ENCODE measurements at regions not wholly inside any gene's neighbourhood (a gene's known extent, or its start where the extent isn't known, plus 50 kb on each side); places are given as distances from the start of the nearest gene placed in this dataset.
"Not testable (repeated sequence)": the region's sequence is repeated elsewhere in the genome, so short reads cannot be mapped to it uniquely, and the experiment has no call there.

DNA sequence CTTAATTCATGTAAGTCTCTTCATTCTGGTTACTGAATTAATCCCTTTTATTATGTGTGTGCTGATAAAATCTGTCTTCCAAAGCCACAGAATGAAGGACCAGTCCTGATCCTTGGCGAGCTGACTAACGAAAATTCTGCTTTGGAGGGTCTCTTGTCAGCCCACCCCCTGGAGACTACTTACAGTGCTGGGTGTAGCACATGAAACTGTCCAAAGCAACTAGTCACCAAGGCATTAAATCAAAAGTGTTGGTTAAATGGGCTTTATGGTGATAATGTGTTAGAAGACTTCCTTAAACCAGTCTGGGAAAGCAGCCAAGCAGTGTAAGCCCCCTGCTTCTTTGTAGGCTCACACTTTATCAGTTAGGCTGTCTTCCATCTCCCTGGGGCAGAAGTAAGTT is 420.2 kb downstream of the SUCLG1 start:
- DNase-seq: no peak

DNA sequence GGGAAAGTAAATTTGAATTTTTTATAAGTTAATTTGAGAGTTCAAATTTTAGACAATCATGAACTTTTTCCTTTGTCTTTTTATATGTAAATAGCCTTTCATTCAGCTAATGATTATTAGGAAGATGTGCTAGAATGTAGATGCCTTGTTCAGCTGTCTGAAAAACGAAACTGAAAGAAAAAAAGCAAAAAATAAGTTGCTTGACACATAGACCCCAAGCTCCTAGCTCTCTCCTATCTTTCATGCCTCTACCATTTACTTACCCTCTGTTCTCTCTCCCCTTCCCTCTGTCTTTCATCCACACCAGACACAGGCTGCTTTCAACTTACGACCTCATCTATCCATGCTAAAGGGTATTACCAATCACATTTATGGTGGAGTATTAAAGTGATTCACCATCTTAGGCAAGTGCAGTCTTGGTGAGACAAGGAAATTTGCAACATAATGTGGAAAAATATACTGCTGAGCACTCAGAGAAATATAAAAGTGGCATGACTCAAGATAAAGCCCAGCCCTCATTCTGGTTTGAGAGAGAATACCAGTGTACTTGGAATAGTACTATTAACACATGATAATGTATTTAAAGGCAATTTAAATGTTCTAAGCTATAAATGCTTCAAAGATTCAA is 425.6 kb downstream of the SUCLG1 start:
- no peak for DNase-seq

DNA sequence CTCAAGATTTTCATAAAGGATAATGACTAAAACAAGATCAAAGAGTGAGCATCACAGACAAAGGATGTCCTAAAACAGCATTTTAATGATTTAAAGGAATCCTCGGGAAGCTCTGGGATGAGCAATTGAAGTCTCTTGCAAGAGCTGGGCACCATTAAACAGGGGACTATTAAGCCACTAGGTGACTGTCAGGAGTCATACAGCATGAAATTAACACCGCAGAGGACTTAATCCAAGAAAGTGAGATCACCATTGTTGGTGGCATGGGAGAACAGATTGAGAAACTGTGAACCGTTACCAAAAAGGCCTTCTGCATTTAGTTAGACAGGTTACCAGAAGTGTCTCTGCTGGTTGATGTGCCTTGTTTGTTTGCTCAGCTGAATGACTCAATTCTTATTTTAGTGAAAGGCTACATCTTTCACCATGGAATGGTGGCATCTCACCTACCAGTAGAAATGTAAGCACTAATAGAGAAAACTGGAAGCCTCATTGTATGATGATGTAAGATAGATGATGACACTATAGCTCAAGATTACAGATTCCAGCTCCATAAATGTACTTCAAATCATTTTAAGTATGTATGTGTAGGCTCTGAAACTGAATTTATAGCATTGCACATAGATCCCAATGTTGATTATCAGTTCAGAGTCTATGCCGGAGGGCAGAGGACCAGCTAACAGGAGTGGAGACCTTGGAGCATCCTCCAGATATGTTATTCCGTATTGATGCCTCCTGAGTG is 427.6 kb downstream of the SUCLG1 start:
- no peak for DNase-seq

DNA sequence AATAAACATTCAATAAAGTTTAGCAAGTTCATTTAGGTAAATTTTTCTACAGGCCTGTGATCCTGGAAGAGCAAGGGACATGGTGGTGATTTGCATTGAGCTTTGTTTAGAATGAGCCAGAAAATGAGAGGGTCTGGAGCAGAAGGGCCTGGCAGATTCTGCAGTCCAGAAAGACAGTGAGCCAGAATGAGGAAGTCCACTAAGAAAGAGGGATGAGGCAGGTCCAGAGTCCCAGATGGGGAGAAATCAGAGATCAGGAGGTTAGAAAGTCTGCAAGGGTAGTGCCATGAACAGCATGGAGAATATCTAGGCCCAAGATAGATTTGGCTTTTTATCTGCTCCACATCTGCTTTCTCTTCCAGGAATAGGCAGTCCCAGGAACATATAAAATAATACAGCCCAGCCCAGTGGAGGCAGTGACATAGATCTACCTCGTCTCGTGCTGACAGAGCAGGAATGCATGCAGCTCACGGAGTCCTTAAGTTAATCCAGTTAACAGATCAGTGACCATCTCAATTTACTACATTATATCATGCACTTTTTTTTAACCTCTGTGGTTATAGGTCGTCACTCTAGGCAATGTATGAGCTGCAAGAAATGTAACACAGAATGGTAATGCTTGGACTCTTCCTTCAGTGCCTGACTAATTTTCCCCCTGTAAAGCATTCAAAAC is 429.0 kb downstream of the SUCLG1 start:
- DNase-seq: no peak

DNA sequence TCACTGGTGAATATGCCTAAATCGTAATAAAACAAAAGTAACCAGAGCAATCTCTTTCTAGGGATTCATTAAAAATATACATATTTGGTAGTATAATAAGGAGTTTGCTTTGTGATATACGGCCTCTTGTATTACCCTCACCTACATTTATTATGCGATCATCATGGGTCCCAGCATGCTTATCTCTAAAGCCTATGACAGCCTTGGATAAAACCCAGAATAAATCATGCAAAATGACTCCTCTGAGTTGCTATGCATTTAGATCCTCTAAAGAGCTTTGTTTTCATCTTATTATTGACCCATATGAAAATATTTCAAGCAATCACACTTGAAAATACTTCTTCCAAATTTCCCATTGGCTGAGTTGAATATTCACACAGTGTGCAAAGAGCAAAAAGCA is 432.3 kb downstream of the SUCLG1 start:
- DNase-seq: no peak

DNA sequence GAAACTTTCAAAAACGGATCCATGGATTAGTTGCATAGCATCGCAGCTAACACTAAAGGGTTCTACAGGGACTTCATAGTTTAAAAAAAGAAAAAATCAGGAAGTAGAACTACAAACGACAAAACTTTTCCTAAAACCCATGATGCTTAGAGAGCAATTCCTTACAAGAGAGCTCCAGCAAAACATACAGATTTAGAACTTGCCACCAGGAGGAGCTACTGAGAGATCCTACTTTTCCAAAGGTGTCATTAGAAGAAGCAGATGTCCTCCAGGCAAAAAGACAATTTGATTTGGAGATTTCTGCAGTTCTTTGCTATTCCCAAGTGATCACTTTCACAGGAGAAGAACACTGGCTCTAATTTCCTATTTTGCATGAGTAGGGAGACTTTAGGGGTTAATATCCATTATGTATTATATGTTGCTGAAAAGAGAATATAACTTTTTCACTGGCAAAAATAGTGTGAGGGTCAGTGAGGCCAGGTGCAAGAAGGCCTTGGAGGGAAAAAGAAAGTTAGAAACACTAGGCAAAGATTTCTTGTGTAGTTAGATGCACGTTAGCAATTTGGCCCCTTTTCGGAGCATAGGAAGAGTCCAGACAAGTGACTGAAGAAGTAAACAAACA is 436.2 kb downstream of the SUCLG1 start:
- peak; percentile 20 to 21 for DNase-seq

DNA sequence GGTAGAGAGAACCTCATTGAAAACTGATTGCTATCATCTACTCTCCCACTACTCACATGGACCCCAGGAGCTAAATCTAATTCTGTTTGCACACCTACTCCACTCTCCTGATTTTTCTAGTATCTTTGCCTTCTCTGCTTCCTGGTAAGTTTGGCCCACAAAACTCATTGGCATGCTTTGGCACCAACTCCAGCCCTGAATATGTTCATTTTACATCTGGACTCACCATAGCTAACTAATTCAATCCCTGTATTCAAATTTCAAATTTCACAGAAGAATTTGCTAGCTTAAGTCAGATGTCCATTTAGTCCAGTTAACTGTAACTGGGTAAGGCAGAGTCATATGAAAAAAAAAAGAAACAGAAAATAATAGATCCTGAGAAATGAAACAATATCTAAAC is 442.1 kb downstream of the SUCLG1 start:
- DNase-seq: no peak

DNA sequence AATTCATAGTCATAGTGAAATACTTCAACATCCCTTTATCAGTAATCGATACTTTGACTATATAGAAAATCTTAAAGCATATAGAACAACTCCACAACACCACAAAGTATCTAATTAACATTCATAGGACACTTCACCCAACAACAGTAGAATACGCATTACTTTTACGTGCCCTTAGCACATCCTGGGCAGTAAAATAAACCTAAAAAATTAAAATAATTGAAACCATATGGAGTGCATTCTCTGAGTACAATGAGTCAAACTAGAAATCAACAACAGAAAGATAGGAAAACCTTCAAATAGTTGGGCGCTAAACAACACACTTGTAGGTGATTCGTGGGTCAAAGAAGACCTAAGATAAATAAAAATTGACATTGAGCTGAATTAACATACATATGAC is 442.9 kb downstream of the SUCLG1 start:
- no peak for DNase-seq

DNA sequence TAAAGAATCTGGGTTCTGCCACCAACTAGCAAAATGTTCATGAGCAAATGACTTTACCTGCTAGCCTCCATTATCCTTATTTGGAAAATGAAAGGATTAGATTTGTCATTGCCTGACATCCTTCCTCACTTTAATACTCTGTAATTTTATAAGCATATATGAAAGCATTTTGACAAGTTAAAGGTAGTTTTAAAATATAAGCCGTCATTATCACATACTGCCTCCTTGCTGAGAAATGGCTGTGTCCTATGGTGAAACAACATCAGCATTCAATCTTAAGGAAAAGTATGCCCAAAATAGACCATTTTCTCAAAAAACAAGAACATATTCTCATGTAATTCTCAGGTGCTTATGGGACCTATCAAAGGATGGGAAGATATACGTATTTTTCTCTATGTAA is 461.2 kb downstream of the SUCLG1 start:
- DNase-seq: no peak

DNA sequence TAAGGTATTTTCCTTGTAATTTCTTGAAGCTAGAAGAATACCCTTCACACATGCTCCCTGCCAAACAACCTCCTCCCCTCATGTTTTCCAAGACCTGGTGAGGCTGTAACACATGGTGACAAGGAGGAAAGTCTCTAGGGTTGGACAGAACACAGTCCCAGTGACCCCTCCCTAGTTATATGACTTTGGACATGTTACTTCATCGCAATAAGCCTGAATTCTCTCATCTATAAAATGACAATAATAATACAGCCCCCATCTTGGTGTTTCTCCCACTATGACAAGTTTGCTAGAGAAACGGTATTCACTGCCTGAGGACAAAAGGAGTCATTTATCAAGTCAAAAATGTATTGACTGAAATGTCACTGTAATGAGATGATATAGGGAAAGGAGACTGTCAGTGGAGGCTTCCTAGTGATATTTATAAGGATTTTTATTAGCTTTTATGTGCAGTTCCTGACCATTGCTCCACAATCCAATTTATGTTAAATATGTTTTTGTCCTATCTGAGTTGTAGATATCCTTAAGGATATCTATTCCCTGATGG is 464.4 kb downstream of the SUCLG1 start:
- no peak for DNase-seq

DNA sequence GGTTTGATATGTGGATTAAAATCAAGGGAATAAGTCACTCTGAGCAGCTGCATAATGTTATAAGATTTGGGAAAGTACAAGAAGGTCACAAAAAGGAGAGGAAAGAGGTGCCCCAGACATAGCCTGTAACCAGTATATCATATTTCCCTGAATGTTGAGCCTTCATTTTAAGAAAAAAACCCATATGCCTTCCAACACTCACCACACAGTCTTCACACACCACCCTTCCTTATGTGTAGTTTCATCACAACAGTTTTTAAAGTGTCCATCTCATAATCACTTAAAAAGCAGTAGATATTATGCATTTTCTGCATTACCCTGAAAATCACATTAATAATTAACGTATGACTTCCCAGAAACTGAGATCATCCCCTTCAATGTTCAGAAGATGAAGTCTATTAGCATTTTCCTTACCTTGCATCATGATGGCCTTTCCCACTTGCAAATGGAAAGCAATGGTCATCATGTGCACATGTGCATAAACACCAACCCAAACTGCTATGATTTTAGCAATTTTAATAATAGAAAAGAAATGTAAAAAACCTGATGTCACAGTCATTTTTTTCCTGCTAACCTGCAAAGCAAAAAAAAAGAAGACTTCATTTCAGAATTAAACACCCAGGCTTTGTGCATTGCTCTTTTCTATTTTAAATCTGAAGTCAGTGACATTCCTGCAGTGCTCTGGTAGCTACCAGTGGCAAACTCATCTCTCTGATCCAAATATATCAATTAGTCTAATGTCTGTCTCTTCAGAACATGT is 465.0 kb downstream of the SUCLG1 start:
- no peak for DNase-seq

DNA sequence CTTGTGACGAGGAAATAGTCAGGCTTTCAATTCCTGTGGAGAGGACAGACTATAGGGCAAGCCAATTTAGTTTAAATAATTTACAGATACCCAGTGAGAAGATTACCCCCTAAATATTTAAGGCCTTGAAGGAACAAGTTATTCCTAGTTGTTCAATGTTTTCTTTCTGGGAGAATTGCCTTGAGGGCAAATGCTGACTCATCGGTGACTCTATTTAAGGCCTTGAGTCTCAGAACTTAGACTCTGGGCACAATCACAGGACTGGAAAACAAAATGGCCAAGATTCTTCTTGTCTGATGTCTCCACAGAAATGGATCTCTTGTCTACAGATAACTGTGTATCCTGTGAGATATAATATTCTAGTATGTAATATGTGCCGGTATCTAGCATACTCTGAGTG is 467.1 kb downstream of the SUCLG1 start:
- DNase-seq: no peak

DNA sequence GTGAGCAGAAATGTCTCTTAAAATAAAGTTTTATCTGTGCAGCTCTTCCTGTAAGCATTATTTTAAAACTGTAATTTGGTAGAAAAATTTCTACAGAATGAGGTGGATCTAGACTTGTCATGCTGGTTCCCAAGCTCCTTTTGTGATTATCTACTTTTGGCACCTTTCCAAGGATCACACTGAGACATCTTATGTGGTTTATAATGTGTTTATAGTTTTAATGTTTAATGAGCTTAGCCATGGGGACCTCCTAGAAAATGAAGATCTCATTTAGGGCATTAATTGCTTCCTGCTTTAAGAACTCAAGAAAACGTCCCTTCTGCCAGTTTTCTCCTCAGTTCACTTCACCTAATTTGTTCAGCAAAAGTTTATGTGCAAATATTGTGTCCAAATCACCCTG is 468.4 kb downstream of the SUCLG1 start:
- no peak for DNase-seq

DNA sequence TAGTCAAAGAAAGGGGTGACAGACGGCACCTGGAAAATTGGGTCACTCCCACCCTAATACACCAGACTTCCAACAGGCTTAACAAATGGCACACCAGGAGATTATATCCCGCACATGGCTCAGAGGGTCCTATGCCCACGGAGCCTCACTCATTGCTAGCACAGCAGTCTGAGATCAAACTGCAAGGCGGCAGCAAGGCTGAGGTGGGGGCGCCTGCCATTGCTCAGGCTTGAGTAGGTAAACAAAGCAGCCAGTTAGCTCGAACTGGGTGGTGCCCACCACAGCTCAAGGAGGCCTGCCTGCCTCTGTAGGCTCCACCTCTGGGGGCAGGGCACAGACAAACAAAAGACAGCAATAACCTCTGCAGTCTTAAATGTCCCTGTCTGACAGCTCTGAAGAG is 482.5 kb downstream of the SUCLG1 start:
- DNase-seq: not testable (repeated sequence)

DNA sequence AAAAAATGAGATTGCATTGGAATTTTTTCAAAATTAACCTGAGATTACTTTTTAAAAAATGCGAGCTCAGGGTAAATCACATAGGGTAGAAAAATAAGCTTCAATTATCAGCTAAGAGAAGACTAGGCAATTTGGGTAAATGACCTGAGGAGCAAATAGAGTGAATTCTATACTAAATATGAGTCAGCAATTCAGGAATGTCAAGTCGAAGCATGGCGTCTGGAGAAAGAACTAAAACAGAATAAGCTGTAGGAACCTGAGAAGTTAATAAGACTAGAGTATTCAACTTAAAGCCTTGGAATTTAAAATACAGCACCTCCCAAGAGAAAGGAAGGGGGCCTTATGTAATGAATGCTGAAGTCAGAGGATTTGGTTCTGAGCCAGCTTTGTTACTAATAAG is 487.0 kb downstream of the SUCLG1 start:
- DNase-seq: no peak

DNA sequence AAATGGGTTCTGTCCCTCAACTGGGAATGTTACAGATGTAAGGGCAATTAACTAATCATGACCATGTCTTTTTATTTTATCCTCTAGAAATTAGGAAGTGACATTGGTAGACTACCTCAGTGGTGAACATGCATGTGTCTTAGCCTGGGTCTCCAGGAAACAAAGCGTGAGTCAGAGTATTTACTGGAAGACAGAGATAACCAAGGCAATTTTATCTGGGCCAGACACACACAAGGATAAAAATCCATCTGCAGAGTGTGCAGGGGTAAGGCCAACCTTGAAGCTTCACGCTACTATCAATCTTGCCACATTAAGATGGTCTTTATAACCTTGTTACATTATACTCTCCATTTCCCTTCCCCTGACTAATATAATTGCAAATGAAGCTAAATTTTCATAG is 487.5 kb downstream of the SUCLG1 start:
- DNase-seq: no peak

DNA sequence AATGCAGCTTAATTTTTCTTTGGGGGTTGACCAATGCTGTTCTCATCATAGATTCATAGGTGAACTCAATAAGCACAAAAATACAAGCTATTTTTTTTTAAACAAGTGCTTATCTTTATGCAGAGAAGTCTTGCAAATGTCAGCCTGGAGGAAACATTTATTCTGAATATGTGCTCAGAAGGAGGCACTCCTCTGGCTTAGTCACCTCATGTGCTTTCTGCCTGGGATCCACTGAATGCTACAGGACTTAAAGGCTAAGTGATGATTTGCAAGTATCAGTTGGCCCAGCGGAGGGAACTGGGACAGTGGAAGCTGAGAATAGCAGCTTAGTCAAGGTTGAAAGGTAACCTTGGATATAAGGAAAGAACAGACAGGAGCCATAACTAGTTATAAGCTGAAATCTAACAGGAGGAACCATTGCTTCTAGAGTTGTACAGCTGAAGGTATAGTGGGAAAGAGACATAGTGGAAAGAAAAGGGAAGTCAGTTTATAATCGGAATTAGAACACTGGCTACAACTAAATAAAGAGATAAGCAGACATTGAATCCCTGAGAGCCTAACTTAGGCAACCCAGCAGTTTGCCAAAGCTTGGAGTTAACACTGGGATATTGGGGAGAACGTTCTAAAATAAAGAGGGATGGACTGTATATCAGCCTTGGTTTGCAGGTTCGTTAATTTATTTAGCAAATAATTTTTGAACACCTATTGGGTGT is 488.7 kb downstream of the SUCLG1 start:
- no peak for DNase-seq

DNA sequence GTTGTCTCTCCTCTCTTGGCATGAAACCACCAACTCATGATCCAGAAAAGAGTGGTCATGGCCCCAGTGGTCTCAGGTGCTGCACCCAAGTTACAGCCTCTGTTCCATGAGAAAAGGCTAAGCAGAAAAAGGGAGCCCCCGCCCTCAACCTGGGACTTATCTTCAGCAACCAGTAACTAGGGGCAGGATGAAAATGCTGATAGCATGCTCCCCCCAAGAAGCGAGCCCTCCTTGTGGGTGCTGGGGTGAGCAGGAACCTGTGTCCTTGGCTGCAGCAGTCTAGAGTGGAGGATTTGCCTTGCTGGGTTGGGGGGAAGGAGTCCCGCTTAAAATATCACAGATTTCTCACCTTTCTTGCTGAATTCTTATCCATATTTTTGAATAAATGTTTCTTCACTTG is 490.0 kb downstream of the SUCLG1 start:
- no peak for DNase-seq

DNA sequence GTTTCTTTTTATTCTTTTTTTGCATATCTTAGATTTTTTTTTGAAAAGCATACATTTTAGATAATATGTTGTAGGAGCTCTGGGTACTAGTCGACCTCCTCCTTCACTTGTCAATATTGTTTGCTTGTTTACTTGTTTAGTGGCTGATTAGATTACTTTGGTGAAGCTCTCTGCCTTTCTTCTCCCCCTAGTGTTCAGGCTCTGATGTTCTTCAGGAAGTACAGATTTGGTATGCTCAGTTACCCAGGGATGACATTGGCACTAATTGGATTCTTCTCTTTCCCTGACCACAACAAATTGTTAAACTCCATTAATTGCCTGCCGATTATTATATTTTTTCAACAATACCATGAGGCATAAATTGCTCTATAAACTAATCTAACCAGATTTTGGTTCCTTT is 491.2 kb downstream of the SUCLG1 start:
- DNase-seq: no peak

DNA sequence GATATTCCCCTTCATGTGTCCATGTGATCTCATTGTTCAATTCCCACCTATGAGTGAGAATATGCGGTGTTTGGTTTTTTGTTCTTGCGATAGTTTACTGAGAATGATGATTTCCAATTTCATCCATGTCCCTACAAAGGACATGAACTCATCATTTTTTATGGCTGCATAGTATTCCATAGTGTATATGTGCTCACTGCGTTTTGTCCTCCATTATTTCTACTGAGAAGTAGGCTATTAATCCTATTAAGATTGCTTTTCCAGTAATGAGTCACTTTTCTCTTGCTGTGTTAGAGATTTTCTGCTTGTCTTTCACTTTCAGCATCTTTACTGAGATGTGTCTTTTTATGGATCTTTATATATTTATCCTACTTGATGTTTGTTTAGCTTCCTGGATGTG is 492.1 kb downstream of the SUCLG1 start:
- not testable (repeated sequence) for DNase-seq

DNA sequence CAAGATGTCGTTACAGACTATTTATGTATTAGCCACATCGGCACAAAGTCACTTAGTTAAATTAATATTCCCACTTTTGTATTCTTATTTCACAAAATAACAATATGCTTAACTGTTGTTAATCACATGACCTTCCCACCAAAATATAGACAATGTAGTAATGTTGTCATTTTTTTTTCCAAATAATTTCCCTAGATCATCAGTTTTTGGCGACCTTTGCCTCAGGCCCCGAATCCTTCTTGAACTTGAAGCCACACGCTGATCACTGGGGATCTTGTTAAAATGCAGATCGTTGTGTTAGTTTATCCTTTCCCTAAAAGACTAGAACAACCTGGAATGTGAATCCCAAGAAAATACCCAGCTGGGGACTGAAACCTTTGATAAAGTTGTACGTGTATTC is 497.6 kb downstream of the SUCLG1 start:
- no peak for DNase-seq

DNA sequence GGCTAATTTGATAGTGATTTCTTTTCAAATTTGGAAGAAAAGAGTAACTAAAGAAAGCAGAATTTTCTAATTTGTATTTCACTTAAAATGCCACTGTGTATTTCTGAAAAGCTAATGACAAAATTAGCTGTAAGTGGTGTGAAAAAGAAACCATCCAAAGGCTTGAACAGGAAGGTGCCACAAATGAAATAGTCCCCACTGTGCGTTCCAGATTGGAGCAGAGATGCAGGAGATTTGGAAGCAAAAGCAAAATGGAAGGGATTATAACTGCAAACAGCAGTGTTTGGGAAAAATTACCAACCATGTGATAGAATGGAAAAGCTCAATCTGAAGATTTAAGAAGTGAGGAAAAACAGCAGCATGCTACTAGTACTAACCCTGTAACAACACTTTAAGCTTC is 498.7 kb downstream of the SUCLG1 start:
- DNase-seq: no peak
